SK-N-SH (cell line): ENCODE measurements at regions not wholly inside any gene's neighbourhood (a gene's known extent, or its start where the extent isn't known, plus 50 kb on each side); places are given as distances from the start of the nearest gene placed in this dataset.
A peak's percentile ranks its signal among the peaks of the same experiment; 100 is the strongest.

ENCODE experiments used
- CHD2 ChIP-seq: fragments of 150-350 bp; IDR thresholded peaks from 2 replicates; pipeline ENCODE4 v1.6.1; 2018; ENCODE audit warnings: low read length; ENCODE audit not compliant: partially characterized antibody
- CTCF ChIP-seq: fragments of 200-600 bp; sonication (generic); IDR thresholded peaks from 2 replicates; pipeline ENCODE4 v1.6.1; 2017; ENCODE audit warnings: antibody characterized with exemption, mild to moderate bottlenecking, moderate library complexity
- EP300 ChIP-seq, 2 experiments: IDR thresholded peaks; 2 replicates each; pipeline versions ENCODE4 v1.4.0 to v1.6.1; 2012; ENCODE audit warnings: borderline replicate concordance in 1 of 2, low read depth in 1 of 2, low read length in 1 of 2
- POLR2AphosphoS5 ChIP-seq: IDR thresholded peaks from 2 replicates; pipeline ENCODE4 v1.6.1; 2012; ENCODE audit warnings: low read depth, low read length
- REST ChIP-seq: IDR thresholded peaks from 2 replicates; pipeline ENCODE4 v1.6.1; 2012; ENCODE audit warnings: mild to moderate bottlenecking, low read depth, low read length, moderate library complexity
- TAF1 ChIP-seq: IDR thresholded peaks from 2 replicates; pipeline ENCODE4 v1.6.1; 2012; ENCODE audit warnings: low read depth, mild to moderate bottlenecking, low read length, moderate library complexity, borderline replicate concordance
- USF2 ChIP-seq: fragments of 150-350 bp; IDR thresholded peaks from 2 replicates; pipeline ENCODE4 v1.6.1; 2017; ENCODE audit warnings: antibody characterized with exemption, low read length, low read depth, borderline replicate concordance
- ZBTB33 ChIP-seq: IDR thresholded peaks from 2 replicates; pipeline ENCODE4 v1.4.0; 2012; ENCODE audit warnings: low read depth, borderline replicate concordance

GRCh38 chr5:34452170-34452828, 203.8 kb upstream of the RAI14 start:
- TF ChIP-seq REST (no peak), CTCF (peak; percentile 50), USF2 (no peak), POLR2AphosphoS5 (no peak), CHD2 (no peak), ZBTB33 (no peak), EP300 (IDR thresholded peaks at IDR 0.05; ENCODE audit: borderline replicate concordance in 1 of 2, low read depth in 1 of 2, low read length in 1 of 2) (no peak), TAF1 (no peak)
